Stimulated activated naive CD8-positive, alpha-beta T cell treated with anti-CD3 and anti-CD28 coated beads, Interleukin-15, amount 100 ng/mL, for 72 hours (primary cell): ENCODE measurements at regions not wholly inside any gene's neighbourhood (a gene's known extent, or its start where the extent isn't known, plus 50 kb on each side); places are given as distances from the start of the nearest gene placed in this dataset.
"Not testable (repeated sequence)": the region's sequence is repeated elsewhere in the genome, so short reads cannot be mapped to it uniquely, and the experiment has no call there.

Experiments
- ATAC-seq: fragments of 150-1000 bp; cut with Tn5 transposase; 2 replicates; pipeline ENCODE4 v1.10.0; 2021; ENCODE audit warnings: mild to moderate bottlenecking, moderate library complexity
- DNase-seq, 2 donors: peaks; one replicate each; pipeline ENCODE4 v3.0.0; 2021 to 2022
- H3K27ac Mint-ChIP-seq, 2 donors: one replicate each; pipeline ENCODE4 v1.8.0; 2022; ENCODE audit warnings: mild to moderate bottlenecking in 2 of 2, mixed read lengths in 2 of 2, moderate library complexity in 2 of 2
- H3K27me3 Mint-ChIP-seq: one replicate; pipeline ENCODE4 v1.8.0; 2022; ENCODE audit warnings: mixed read lengths
- H3K4me1 Mint-ChIP-seq: one replicate; pipeline ENCODE4 v1.8.0; 2022; ENCODE audit warnings: mild to moderate bottlenecking, mixed read lengths
- H3K4me3 Mint-ChIP-seq, 2 donors: one replicate each; pipeline ENCODE4 v1.8.0; 2022; ENCODE audit warnings: mild to moderate bottlenecking in 2 of 2, mixed read lengths in 2 of 2, moderate library complexity in 1 of 2
- H3K9me3 Mint-ChIP-seq, 2 donors: one replicate each; pipeline ENCODE4 v1.8.0; 2022; ENCODE audit warnings: mixed read lengths in 2 of 2

DNA sequence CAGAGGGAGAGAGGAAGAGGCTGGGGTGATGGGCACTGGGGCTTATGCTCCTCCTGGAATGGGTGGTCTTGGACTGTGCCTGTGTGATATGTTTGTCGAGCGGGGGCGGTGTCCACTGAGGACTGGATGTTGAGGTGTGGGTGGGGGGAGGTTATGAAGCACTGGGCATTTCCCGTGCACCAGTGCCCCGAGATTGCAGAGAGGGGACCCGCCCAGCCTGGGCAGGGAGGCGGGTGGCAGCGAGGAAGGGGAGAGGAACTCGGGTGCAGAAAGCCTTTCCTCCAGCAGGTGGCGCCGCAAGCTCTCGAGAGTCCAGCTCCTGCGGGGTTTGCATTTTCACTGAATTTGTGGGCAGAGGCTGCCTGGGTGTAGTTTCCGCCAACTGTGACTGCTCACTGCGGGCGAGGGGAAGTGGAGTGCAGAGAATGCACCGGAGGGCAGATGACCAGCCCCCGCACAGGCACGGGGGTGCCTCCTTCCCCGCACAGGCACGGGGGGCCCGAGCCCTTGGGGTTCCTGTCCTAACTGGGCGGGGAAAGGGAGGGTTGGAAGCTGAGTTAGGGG, 190.6 kb downstream of the SEC14L1 start:
- Mint-ChIP-seq H3K27ac (peak overlapping the region in 1 of 2 donors; percentile 68), H3K27me3 (no peaks in the 10 kb centered on the region), H3K4me3 (peak overlapping the region; percentile 86 to 88), H3K9me3 (no peaks in the 10 kb centered on the region), H3K4me1 (peaks cover 74% of the 10 kb centered on the region)
- peak; percentile 92 for ATAC-seq
- DNase-seq: peak; percentile 92 to 94

DNA sequence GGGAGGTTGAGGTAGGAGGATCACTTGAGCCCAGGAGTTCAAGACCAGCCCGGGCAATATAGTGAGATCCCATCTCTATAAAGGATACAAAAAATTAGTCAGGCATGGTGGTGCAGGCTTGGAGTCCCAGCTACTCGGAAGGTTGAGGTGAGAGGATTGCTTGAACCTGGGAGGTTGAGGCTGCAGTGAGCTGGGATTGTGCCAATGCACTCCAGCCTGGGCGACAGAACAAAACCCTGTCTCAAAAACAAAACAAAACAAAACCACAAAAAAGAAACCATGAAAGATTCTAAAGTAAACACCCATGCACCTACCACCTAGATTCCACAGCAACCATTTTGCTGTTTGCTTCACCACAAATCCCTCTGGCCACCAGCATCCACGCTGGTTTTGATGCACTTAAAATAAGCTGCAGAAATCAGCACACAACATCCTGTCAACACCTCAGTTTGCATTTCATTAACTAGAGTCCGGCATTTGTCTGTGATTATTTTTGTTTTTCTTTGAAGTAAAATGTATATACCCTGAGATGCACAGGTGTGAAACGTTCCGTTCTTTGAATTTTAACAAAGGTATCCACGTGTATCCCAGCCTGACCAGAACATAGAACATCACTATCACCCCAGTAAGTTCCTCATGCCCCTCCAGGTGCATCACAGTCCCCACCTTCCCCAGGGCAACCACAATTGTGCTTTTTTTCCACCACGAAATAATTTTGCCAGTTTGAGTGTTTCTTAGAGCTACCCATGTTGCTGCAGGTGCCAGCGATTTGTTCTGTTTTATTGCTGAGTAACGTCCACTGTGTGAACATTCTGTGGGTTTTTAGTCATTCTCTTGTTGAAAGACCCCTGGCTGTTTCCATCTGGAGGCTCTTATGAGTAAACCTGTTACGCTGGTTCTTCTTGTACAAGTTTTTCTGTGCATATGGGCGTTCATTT, 191.5 kb downstream of the SEC14L1 start:
- Mint-ChIP-seq H3K9me3 (peaks cover 0 to 3% of the 10 kb centered on the region in 2 donors), H3K27me3 (no peaks in the 10 kb centered on the region), H3K4me3 (peak overlapping the region; percentile 86 to 88), H3K4me1 (peaks cover 65% of the 10 kb centered on the region), H3K27ac (peak overlapping the region; percentile 57 to 93)
- DNase-seq: peak in 1 of 2 donors; percentile 39
- peak; percentile 24 for ATAC-seq

DNA sequence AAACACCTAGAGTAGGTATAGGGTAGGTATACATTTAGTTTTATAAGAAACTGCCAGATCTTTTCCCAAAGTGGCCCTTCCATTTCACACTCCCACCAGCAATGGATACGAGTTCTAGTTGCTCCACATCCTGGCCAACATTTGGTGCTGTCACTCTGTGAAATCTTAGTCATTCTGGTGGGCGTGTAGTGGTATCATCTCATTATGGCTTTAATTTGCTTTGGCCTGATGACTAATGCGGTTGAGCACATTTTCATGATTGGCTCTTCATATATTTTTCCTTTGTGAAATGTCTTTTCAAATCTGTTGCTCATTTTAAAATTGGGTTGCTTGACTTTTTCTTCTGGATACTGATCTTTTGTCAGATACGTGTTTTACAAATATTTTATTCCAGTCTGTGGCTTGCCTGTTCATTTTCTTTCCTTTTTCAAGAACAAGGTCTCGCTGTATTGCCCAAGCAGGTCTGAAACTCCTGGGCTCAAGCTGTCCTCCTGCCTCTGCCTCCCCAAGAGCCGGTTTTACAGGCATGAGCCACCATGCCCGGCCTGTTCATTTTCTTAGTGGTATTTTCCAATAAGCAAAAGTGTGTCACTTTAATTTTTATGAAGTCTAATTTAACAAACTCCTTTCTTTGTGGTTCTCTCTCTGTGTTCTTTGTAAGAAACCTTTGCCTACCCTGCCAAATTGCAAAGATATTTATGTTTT, 192.4 kb downstream of the SEC14L1 start:
- Mint-ChIP-seq H3K4me3 (peak overlapping the region; percentile 86 to 88), H3K27me3 (no peaks in the 10 kb centered on the region), H3K9me3 (peaks cover 0 to 7% of the 10 kb centered on the region in 2 donors), H3K4me1 (peaks cover 57% of the 10 kb centered on the region), H3K27ac (peak overlapping the region; percentile 57 to 93)
- DNase-seq (peak in 1 of 2 donors; percentile 60), ATAC-seq (peak; percentile 68)

DNA sequence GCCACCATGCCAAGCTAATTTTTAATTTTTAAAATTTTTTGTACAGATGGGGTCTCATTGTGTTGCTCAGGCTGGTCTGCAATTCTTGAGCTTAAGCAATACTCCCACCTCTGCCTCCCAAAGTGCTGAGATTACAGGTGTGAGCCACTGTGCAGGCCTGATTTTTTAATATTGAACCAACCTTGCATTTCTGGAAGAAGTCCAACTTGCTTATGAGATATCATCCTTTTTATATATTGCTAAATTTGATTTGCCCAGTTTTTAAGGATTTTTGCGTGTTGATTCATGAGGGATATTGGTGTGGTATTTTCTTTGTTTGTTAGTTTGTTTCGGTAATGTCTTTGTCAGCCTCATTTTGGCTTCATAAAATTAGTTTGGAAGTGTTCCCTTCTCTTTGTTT, 196.4 kb downstream of the SEC14L1 start:
- no peak for DNase-seq
- no peak for ATAC-seq
- Mint-ChIP-seq H3K4me3 (no peak overlapping the region), H3K9me3 (peaks cover 0 to 7% of the 10 kb centered on the region in 2 donors), H3K27ac (no peak overlapping the region), H3K27me3 (no peaks in the 10 kb centered on the region), H3K4me1 (peaks cover 42% of the 10 kb centered on the region)

DNA sequence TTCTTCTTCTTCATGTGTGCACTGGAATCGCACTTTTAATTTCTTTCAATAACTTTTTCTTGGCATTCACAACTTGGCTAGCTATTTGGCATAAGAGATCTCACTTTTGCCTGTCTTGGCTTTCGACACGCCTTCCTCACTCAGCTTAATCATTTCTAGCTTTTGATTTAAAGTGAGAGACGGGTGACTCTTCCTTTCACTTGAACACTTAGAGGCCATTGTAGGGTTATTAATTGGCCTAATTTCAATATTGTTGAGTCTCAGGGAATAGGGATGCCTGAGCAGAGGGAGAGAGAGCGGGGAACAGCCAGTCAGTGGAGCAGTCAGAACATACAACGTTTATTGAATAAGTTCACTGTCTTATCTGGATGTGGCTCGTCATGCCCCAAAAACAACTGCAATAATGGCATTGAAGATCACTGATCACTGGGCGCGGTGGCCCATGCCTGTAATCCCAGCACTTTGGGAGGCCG, 200.3 kb downstream of the SEC14L1 start:
- Mint-ChIP-seq H3K4me1 (peaks cover 41% of the 10 kb centered on the region), H3K9me3 (peaks cover 0 to 7% of the 10 kb centered on the region in 2 donors), H3K4me3 (peak overlapping the region; percentile 65 to 72), H3K27ac (no peak overlapping the region), H3K27me3 (no peaks in the 10 kb centered on the region)
- DNase-seq (peak in 1 of 2 donors; percentile 3), ATAC-seq (no peak)

DNA sequence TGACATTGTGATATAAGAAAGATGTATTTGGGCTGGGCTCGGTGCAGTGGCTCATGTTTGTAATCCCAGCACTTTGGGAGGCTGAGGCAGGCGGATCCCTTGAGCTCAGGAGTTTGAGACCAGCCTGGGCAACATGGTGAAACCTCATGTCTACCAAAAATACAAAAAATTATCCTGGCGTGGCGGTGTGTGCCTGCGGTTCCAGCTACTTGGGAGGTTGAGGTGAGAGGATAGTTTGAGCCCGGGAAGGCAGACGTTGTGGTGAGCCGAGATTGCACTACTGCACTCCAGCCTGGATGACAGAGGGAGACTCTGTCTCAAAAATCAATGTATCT, 201.9 kb downstream of the SEC14L1 start:
- ATAC-seq, H3K9me3 Mint-ChIP-seq, DNase-seq, H3K27me3 Mint-ChIP-seq: not testable (repeated sequence)
- Mint-ChIP-seq H3K4me1 (peaks cover 41% of the 10 kb centered on the region), H3K4me3 (peak overlapping the region; percentile 72 to 77), H3K27ac (peak overlapping the region; percentile 27 to 94)

DNA sequence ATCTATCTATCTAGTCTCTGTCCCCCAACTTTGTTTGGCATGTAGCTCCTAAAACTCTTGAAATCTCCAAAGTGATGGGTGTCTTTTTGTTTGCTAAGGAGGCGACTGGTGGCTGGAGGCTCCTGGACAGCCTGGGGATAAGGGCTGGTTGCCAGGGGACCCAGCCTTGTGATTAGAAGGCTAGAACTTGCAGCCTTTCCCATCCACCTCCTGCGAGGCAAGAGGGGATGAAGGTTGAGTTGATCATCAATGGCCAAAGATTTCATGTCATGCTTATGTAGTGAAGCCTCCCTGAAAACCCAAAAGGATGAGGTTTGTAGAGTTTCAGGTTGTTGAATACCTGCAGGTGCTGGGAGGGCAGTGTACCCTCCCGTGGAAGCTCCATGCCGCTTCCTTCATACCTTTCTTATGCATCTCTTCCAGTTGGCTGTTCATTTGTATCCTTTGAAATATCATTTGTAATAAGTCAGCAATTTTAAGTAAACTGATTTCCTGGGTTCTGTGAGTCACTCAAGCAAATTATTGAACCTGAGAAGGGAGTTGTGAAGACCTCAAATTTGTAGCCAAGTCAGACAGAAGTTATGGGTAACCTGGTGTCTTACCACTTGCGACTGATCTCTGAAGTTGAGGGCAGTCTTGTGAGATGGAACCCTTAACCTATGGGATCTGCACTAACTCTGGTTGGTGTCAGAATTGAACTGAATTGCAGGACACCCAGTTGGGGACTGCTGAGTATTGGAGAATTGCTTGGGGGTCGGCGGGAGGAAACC, 202.4 kb downstream of the SEC14L1 start:
- Mint-ChIP-seq H3K9me3 (no peaks in the 10 kb centered on the region), H3K4me1 (peaks cover 41% of the 10 kb centered on the region), H3K27me3 (no peaks in the 10 kb centered on the region), H3K4me3 (peak overlapping the region; percentile 72 to 77), H3K27ac (peak overlapping the region in 1 of 2 donors; percentile 23)
- DNase-seq (no peak), ATAC-seq (peak; percentile 83)

DNA sequence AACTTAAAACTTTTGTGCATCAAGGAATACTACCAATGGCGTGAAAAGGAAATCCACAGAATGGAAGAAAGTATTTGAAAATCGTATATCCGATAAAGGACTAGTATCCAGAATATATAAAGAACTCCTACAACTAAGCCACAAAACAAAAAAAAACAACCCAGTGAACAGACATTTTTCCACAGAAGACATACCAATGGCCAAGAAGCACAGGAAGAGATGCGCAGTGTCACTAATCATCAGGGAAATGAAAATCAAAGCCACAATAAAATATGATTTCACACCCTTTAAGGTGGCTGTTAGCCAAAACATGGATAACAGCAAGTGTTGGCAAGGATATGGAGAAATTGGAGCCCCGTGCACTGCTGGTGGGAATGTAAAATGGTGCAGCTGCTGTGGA, 203.3 kb downstream of the SEC14L1 start:
- H3K9me3 Mint-ChIP-seq: peaks cover 0 to under 1% of the 10 kb centered on the region in 2 donors
- DNase-seq (no peak), ATAC-seq (no peak)
- no peak overlapping the region for H3K4me3 Mint-ChIP-seq
- H3K27ac Mint-ChIP-seq: no peak overlapping the region
- H3K4me1 Mint-ChIP-seq: peaks cover 36% of the 10 kb centered on the region
- H3K27me3 Mint-ChIP-seq: no peaks in the 10 kb centered on the region

DNA sequence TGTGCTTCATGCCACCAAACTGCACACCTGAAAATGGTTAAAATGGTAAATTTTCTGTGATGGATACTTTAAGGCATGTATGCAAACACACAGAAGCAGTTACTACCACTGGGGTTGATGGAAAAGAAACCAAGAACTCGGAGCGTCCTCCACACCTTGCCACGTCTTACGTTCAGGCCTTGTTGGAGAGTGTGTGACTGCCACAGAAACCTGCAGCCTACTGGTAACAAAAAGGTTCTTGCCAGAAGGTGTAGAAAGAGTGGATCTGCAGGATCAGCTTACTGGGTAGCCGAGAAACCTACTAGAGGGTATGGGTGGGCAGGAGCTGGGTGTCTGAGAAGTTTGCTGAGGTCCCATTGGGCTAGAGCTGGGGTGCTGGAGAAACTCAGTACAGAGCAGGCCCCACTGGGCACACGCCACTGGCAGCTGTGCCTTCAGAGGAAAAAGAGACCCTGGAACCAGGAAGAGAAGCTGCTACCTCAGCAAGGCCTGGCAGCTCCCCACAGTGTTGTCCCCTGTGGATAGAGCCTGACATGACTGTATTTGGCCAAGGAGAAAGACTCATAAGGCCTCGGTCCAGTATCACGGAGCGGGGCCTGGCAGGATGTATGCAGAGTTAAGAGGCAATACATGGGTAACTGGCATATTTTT, 204.6 kb downstream of the SEC14L1 start:
- DNase-seq: no peak
- no peak overlapping the region for H3K27ac Mint-ChIP-seq
- no peak for ATAC-seq
- H3K9me3 Mint-ChIP-seq: peaks cover 0 to 11% of the 10 kb centered on the region in 2 donors
- H3K4me3 Mint-ChIP-seq: no peak overlapping the region
- H3K4me1 Mint-ChIP-seq: peaks cover 39% of the 10 kb centered on the region
- H3K27me3 Mint-ChIP-seq: no peaks in the 10 kb centered on the region

DNA sequence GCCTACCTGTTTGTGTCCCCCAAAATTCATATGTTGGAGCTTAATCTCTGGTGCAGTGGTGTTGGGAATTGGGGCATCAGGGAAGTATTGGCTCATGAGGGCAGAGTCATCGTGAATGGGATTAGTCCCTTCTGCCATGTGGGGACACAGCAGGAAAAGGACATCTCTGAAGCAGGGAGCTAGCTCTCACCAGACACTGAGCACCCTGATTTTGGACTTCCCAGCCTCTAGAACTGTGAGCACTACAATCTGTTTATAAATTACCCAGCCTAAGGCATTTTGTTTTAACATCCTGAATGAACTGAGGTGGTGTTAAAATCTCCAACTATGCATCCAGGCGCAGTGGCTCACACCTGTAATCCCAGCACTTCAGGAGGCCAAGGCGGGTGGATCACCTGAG, 206.0 kb downstream of the SEC14L1 start:
- Mint-ChIP-seq H3K27ac (no peak overlapping the region), H3K9me3 (peaks cover 0 to 11% of the 10 kb centered on the region in 2 donors), H3K27me3 (no peaks in the 10 kb centered on the region), H3K4me3 (no peak overlapping the region), H3K4me1 (peaks cover 41% of the 10 kb centered on the region)
- no peak for DNase-seq
- ATAC-seq: no peak

DNA sequence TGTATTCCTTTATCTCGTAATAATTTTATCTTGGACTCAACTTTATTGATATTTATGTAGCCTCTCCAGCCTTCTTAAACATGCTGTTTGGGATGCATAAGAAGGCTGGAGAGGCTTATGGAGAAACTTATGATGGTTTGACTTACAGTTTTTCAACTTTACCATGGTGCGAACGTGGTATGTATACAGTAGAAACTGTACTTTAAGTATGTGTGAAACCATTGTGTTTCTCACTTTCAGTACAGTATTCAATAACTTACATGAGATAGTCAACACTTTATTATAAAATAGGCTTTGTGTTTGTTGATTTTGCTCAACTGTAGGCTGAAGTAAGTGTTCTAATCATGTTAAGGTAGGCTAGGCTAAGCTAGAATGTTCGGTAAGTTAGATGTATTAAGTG, 206.8 kb downstream of the SEC14L1 start:
- no peak for DNase-seq
- ATAC-seq: peak; percentile 44
- H3K9me3 Mint-ChIP-seq: peaks cover 0 to 11% of the 10 kb centered on the region in 2 donors
- H3K27me3 Mint-ChIP-seq: no peaks in the 10 kb centered on the region
- peaks cover 40% of the 10 kb centered on the region for H3K4me1 Mint-ChIP-seq
- no peak overlapping the region for H3K4me3 Mint-ChIP-seq
- no peak overlapping the region for H3K27ac Mint-ChIP-seq

DNA sequence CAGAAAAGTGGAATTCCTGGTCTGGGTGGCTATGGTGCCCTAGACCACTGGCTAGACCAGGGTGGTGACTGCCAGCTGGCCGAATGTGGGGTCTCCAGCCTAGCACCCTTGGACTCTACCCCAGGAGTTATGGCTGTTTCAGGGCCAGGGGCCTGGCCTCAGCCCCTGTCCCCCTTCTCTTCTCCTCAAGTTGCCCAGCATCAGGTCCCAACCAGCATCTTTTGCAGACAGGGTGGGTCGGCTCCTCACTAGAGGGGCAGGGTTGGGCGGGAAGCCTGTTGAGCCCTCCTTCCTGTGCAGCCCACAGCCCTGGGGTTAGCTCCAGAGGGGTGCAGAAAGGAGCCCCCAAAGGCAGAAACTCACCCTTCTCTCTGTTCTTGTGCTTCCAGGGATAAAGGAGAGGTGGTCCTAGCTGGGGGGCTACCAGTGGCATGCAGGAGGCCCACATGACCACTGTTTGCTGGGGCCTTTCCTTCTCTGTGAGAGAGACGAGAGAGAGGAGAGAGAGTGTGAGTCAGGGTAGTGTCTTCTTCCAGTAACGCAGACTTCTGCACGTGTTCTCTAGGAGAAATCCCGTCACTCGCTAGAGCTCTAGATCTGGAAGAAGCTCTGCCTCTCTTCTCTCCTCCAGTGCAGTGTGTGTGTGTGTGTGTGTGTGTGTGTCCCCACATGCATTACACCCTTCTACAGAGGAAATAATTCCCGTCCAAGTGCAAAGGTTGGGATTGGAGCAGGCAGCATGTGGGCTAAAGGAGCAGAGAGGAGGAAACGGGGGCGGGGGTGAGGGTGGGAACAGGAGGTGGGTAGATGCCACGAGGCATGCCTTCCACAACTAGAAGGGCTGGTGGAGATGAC, 209.4 kb downstream of the SEC14L1 start:
- ATAC-seq (no peak), DNase-seq (no peak)
- Mint-ChIP-seq H3K27me3 (no peaks in the 10 kb centered on the region), H3K9me3 (peaks cover 0 to 11% of the 10 kb centered on the region in 2 donors), H3K4me3 (no peak overlapping the region), H3K27ac (no peak overlapping the region), H3K4me1 (peaks cover 51% of the 10 kb centered on the region)

DNA sequence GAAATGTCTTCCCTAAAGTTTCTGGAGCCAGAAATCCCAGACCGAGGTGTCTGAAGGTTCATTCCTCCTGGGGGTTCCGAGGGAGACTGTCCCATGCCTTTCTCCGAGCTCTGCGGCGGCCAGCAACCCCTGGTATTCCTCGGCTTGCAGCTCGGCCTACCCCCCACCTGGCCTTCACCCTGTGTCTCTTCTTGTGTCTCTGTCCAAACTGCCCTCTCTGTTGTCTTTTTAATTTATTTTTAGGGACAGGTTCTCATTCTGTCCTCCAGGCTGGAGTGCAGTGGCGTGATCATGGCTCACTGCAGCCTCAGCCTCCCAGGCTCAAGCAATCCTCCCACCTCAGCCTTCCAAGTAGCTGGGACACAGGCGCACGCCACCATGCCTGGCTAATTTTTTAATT, 211.7 kb downstream of the SEC14L1 start:
- H3K27me3 Mint-ChIP-seq: no peaks in the 10 kb centered on the region
- H3K4me1 Mint-ChIP-seq: peaks cover 66% of the 10 kb centered on the region
- H3K4me3 Mint-ChIP-seq: no peak overlapping the region
- H3K27ac Mint-ChIP-seq: peak overlapping the region in 1 of 2 donors; percentile 51
- no peak for DNase-seq
- no peak for ATAC-seq
- H3K9me3 Mint-ChIP-seq: peaks cover 0 to 11% of the 10 kb centered on the region in 2 donors

DNA sequence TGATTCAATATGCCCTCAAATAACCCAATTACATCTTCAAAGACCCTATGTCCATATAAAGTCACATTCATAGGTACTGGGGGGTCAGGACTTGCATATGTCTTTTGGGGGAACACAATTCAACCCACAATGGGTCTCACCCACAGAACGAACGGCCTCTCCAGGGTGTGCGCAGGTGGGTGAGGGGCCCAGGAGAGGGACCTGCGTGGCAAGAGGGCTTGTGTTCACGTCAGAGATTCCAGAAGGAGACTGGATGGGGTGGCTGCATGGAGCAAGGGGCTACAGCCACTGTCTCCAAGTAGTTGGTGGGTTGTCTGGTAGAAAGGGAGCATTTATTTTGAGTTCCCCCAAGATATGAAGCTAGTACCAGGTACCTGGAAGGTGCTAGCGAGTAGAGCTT, 212.2 kb downstream of the SEC14L1 start:
- ATAC-seq (no peak), DNase-seq (no peak)
- no peak overlapping the region for H3K27ac Mint-ChIP-seq
- H3K27me3 Mint-ChIP-seq: no peaks in the 10 kb centered on the region
- H3K9me3 Mint-ChIP-seq: peaks cover 0 to 11% of the 10 kb centered on the region in 2 donors
- H3K4me1 Mint-ChIP-seq: peaks cover 71% of the 10 kb centered on the region
- no peak overlapping the region for H3K4me3 Mint-ChIP-seq
